CD4-positive, alpha-beta T cell treated with Interleukin-6 for 4 hours (primary cell): ENCODE measurements at regions not wholly inside any gene's neighbourhood (a gene's known extent, or its start where the extent isn't known, plus 50 kb on each side); places are given as distances from the start of the nearest gene placed in this dataset.
"Not testable (repeated sequence)": the region's sequence is repeated elsewhere in the genome, so short reads cannot be mapped to it uniquely, and the experiment has no call there.

Experiments used
- DNase-seq: peaks from one replicate; pipeline ENCODE4 v3.0.0-alpha.2; 2020; ENCODE audit warnings: mixed read lengths

DNA sequence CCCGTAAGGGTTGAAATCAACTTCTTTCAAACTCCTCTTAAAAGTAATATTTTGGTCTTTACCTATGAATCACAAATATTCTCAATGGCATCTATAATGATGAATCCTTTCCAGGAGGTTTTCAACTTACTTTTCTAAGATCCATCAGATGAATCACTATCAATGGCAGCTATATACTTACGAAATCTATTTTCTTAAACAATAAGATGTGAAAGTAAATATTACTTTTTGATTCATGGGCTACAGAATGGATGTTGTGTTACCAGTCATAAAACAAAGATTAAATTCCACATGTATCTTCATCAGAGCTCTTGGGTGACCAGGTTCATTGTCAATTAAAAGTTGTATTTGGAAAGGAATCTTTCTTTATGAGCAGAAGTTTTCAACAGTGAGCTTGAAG lies 1877.7 kb upstream of the ACO1 start:
- no peak for DNase-seq

DNA sequence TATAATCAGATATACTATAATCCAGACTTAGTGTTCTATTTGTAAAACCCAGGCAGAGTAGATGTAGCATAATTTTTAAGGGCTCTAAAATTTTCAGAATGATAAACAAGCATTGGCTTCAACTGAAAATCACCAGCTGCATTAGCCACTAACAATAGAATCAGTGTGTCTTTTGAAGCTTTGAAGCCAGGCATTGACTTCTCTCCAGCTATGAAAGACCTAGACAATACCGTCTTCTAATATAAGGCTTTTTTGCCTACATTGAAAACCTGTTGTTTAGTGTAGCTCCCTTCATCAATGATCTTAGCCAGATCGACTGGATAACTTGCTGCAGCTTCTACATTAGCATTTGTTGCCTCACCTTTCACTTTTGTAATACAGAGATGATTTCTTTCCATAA lies 1877.3 kb upstream of the ACO1 start:
- no peak for DNase-seq

DNA sequence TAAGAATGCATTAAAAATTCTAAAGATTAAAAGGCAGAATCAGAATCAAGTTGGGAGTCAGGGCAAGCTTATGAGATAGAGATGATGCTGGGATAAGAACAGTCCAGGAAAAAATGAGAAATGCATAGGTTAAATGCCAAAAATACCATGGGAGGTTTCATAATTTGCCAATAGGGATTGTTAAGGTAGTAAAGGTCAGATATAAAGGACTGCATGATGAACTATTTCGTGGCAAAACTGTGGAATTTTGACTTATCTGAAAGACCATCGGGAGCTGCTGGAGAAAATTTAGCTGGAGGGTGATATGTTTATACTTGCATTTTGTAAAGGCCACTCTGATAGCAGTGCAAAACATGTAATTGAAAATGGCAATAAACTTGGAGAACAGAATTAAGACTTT lies 1872.8 kb upstream of the ACO1 start:
- DNase-seq, result no peak

DNA sequence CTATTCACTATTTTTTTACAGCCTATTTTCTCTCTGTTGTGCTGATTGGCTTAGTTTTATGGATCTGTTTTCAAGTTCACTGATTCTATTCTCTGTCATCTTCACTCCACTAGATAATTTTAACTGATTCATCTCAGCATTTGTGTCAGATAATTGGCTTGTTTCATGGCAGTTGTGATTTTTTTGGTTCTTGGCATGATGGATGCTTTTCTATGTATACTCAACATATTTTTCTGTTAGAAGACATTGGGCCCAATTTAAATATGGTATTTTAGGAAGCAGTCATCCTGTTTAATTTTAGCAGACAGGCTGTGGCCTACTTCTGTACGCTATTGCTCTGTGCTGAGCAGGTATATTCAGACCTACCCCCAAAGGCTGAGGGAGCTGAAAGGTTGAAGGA lies 1865.3 kb upstream of the ACO1 start:
- no peak for DNase-seq

DNA sequence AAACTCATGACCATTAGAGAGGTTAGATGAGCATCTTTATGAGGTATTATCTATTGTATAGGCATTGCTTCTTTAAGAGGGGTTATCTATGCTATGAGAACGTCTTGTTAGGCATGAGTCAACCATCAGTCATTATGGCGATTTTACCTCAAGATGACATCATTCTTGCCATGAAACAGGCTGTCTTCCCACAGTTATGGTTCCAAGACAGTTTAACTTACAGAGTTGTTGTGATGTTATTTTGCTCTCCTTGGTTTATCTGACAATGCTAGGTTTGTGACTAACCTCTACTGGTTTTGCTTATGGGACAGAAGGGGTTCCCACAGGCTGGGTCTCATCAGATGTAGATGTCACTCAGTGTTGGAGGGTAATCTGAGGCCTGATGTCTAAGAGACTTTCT lies 1864.7 kb upstream of the ACO1 start:
- no peak for DNase-seq

DNA sequence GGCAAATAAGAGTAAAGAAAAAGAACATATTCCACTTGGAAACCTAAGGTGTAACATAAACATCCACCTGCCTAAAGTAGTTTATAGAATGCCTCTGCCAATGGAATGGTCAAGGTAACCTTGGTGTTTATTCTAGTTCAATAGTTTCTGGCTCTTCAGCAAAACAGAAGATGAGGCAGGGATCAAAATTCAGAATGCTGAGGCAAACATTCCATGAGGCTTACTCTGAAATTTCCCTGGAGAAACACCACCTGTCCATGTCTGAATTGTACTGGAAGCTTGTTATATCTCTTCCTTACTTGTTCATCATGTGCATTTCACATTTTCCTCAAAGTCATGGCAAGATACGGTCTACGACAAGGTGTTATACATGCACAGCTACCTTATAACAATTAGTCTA lies 1862.4 kb upstream of the ACO1 start:
- DNase-seq, result no peak

DNA sequence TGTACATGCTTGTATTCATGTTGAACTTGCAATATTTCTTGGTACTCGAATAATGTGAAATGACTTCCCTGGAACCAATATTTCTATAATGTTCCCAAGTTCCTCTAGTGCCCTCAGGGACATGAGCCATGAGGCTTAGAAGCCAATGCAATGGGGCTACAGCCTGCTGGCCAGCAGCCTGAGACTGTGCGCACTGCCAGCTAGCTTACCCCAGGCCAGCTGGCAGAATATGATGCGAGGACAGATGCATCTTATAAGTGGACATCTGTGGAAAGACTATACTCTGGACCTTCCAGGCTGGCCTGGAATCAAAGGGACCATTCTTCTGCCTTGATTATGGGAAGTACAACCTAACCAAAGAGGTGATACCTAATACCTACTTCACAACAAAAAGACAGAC lies 1862.0 kb upstream of the ACO1 start:
- no peak for DNase-seq

DNA sequence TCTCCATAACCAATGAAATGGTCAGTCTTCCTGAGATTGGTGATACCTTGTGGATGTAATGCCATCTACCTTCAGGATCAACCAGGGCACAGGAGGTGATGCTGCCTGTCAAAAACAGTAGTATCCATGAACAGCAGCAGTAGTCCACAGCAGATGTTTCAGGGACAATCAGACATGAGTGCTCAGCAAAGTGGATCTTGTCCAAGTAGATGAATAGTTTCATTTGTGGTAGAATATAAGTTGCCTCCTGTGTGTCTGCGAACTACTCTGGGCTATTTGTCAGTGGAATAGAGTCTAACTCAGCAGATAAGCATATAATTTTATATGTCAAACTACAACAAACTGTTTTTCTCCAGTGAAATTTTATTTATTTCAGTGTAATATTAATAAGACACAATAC lies 1860.1 kb upstream of the ACO1 start:
- DNase-seq, result no peak

DNA sequence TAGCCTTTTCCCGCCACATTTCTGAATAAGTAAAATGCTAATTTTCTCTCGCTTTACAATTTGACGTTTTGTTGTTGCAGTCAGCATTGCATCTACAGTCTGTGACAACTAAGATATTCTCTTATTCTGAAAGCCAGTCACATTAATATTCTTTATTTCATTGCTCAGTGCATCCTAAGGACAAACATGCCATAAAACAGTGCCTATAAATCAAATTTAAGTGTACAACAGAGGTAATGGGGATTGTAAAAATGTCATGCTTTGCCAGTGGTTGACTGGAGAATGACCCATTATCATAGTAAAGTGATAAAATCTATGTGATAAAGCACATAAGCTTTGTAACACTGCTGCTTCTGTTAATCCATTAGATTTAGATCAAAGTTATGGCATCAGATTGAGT lies 1850.0 kb upstream of the ACO1 start:
- DNase-seq, result no peak

DNA sequence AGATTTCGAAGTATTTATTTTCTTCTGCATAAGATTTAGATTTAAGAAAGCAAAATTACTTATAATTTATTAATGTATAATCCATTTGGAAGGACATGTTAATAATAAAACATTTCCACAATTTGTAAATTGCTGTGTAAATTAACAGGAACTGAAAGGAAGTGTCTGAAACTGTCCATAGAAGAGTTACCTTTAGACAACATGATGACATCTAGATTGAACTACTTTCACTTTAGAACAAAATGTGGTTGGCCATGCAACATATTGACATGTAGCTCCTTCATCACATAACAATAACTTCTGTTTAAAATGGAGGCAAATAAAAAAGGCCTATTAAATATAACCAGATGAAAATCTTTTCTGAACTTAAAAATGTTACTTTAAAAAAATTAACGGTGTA lies 1849.5 kb upstream of the ACO1 start:
- DNase-seq, result no peak

DNA sequence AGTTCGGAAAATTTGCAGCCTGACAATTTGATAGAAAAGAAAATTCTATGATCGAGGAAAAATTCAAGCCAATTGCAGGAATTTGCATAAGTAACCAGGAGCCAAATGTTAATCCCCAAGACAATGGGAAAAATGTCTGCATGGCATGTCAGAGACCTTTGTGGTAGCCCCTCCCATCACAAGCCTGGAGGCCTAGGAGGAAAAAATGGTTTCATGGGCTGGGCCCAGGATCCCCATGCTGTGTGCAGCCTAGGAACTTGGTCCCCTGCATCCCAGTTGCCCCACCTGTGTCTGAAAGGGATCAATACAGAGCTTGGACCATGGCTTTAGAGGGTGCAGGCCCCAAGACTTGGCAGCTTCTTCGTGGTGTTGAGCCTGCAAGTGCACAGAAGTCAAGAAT lies 1847.9 kb upstream of the ACO1 start:
- no peak for DNase-seq

DNA sequence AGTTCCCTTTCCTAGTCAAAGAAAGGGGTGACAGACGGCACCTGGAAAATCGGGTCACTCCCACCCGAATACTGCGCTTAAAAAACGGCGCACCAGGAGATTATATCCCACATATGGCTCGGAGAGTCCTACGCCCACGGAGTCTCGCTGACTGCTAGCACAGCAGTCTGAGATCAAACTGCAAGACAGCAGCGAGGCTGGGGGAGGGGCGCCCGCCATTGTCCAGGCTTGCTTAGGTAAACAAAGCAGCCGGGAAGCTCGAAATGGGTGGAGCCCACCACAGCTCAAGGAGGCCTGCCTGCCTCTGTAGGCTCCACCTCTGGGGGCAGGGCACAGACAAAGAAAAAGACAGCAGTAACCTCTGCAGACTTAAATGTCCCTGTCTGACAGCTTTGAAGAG lies 1844.7 kb upstream of the ACO1 start:
- DNase-seq, result not testable (repeated sequence)

DNA sequence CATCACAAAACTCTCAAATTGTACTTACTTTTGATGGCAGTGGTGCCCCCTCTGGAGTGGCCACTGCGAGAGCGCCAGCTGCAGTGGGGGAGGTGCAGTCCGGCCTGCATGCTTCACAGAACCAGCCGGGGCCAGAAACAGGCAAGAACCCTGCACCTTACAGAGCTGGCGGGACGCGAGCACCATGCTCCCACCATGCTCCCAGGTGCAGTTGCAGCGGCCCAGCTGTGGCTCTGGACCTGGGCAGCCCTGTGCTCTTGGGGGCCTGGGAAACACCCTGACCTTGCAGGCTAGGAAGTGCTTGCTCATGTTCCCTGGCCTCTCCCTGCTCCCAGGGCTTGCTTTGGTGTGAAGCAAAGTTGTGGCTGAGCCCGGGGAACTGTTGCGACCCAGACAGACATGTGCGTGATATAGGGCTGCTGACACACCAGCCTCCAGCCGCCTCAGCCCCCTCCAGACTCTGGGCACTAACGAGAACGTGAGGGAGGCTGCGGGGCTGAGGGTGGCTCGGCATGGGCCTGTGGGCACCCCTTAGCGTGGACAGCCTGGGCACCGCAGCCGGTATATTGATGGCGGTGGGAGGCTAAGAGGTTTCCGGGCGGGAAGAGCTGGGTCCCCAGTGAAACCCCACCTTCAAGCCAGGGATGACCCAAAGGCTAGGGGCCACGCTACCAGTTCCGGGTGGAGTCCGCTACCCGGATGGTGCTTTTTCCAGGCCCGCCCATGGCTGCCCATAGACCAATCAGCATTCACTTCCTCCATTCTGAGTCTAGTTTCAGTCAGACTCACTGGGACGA lies 1809.9 kb upstream of the ACO1 start:
- no peak for DNase-seq

DNA sequence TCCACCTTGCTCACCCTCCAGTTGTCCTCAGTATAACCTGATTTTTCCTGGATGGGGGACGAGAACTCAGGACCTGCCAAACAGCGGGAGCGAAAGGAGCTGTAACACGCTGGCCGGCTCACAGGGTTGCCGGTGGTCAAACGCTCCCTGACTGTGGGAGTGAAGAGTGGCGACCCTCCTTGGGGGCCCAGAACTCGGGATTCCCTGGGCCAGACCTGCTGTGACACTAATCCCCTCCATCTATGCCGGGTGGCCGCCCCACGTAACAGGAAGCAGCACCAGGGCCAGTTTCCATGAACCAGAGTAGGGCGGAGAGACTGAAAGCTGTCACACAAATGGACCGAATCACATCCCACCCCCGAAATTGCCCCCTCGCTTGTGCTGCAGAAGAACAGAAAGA lies 1809.2 kb upstream of the ACO1 start:
- DNase-seq, result no peak

DNA sequence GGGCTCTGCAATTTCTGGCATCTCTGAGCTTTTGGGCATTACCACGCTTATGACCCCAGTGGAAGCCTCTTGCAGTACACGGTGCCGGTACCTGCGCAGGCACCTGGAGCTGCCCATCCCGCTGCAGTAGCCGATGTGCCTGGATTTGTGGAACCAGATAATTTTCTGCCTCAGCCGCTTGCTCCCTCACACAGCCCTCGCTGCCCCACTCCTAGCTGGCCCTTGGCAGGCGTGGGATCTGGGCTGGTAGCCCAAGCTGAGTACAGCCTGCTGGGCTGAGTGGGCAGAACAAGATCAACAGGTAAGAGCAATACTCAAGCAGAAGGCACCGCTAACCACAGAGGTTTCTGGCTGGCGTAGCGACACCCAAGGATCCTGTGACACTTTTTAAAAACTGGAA lies 1808.8 kb upstream of the ACO1 start:
- DNase-seq, result no peak

DNA sequence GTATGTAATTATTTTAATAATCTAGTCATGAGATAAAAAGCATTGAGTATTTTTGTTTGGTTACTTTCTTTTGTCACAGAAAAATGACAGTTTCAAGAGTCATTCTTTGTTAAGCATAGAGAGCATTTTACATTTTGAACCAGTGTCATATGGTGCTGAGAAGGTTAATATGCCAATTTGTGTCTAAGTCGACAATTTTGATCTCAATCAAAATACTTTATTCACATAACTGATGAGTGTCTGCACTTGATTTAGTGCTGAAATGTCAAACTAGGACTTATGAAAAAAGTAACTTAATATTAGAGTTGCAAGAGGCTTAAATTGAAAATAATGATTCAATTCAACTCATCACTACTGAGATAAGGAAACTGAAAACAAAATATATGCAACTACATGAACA lies 1804.6 kb upstream of the ACO1 start:
- no peak for DNase-seq

DNA sequence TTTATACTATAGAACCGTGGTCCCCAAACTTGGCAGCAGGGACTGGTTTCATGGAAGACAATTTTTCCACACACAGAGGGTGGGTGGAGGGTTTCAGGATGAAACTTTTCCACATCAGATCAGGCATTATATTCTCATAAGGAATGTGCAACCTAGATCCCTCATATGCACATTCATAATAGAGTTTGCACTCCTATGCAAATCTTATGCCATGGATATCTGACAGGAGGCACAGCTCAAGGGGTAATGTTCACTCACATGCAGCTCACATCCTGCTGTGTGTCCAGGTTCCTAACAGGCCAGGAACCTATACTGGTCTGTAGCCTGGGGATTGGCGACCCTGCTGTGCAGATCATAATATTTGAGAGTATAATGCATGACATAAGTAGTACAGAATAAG lies 1802.2 kb upstream of the ACO1 start:
- no peak for DNase-seq

DNA sequence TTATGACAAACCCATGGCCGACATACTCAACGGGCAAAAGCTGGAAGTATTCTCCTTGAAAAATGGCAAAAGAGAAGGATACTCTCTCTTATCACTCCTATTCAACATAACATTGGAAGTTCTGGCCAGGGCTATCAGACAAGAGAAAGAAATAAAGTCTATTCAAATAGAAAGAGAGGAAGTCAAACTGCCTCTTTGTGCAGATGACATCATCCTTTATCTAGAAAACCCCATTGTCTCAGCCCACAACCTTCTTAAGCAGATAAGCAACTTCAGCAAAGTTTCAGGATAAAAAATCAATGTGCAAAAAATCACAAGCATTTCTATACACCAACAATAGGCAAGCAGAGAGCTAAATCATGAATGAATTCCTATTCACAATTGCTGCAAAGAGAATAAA lies 1799.9 kb upstream of the ACO1 start:
- no peak for DNase-seq

DNA sequence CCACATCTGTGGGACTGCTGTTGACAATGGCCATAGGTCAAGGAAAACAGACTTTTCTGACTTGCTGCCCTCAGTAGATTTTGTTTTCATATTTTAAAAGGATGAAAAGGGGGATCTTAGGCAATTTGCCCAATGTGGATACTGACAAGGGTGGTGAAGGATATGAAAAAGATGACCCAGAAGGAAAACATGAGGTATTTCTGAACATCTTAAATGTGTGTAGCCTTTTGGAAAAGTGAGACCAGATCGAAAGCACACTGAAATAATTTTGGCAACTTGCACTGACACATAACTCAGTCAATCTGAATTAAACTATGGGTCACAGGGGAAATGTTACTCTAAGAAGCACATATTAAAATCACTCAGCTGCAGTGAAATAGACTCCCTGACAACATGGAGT lies 1793.0 kb upstream of the ACO1 start:
- DNase-seq, result no peak

DNA sequence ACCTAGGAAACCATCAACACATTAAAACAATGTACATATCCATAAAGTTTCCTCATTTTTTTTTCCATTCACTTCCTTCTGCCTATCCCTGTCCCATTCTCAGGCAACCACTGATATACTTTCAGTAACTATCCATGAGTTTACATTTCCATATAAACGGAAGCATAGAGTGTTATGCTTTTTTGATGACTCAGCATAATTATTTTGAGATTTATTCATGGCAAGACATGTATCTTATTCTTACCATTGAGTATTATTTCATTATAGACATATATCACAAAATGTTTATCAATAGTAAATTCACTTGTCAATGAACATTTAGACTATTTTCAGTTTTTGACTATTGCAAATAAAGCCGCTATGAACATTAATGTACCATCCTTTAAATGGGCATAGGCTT lies 1786.8 kb upstream of the ACO1 start:
- DNase-seq, result no peak

DNA sequence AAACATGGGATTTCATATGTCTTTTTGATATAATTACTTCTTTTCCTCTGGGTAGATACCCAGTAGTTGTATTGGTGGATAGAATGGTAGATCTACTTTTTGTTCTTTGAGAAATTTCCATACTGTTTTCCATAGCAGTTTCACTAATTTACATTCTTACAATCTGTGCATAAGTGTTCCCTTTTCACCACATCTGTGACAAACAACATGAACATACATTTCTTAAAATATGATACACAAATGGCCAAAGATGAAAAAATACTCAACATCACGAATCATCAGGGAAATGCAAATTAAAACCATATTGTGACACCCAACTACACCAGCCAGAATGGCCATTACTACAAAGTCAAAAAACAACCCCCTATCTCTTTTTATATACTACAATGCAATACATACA lies 1778.5 kb upstream of the ACO1 start:
- DNase-seq, result no peak

DNA sequence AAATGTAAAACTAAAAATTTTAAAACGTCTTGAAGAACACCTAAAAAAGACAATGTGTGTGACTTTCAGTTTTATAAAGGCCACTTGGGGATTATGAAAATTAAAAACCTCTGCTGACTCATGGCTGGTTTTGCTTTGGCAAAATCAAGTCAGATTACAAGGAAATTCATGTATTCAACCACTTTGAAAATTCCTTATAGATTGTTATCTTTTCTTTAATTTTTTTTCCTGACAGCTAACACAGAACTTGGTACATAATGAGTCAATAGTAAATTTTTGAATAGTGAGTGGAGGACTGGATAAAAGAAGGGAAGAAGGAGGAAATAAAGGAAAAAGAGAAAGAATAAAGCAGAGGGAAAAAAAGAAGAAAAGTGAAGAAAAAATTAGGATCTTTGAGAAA lies 1774.7 kb upstream of the ACO1 start:
- no peak for DNase-seq

DNA sequence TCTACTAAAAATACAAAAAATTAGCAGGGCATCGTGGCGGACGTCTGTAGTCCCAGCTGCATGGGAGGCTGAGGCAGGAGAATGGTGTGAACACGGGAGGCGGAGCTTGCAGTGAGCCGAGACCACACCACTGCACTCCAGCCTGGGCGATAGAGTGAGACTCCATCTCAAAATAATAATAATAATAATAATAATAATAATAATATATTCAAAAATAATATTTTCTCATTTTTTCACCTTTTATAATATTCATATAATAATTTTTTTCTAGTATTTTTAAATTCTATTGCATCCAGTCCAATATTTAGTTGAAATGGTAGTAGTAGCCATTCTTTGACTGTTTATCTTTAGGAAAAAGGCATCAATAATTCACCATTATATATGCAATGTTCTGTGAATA lies 1767.7 kb upstream of the ACO1 start:
- DNase-seq, result not testable (repeated sequence)

DNA sequence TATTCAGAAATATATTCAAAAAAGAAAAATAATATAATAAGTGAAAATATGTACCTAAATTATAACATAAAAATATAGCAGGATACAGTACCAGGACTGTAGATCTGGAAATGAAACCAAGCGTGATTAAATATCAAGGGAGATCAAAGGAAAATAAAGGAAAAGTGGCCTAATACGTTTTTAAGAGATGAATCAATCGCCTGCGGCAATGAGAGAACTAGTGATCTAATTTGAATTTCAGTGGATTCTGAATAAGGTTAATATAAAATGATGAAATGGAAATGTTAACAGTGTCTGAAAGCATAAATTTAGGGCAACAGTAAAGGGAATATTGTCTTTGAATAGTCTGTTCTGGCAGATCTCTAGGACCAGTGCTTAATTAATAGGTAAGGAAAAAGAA lies 1761.9 kb upstream of the ACO1 start:
- no peak for DNase-seq

DNA sequence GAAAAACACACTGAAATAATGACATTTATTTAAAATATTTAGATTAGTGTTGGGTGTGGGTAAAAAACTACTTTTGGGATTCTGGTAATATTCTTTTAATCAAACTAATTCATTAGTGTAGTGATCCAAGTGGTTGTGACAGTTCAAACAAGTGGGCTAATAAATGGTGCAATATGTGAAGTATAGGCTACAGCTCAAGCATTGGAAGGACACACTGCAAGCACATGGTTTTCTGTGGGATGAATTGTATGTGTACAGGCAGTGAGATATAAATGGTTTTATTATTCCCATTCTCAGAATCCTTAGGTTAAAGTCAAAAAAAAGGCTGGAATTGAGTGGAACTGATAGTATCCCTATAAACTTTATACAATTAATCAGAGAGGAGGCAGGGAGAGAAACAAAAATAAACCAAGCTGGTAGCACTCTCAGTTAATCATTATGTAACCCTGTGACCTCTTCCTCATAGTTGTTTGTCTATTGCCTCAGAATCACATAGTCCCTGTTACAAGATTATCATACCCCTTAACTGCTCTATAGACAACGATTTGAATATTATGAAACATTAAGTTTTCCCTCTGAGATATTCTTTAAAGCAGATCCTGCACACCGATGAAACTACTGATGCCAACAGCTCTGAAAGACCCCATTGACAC lies 1755.4 kb upstream of the ACO1 start:
- DNase-seq, result no peak
